ENCODE measurements at regions not wholly inside any gene's neighbourhood (a gene's known extent, or its start where the extent isn't known, plus 50 kb on each side); places are given as distances from the start of the nearest gene placed in this dataset.
A peak's percentile ranks its signal among the peaks of the same experiment; 100 is the strongest.

DNA sequence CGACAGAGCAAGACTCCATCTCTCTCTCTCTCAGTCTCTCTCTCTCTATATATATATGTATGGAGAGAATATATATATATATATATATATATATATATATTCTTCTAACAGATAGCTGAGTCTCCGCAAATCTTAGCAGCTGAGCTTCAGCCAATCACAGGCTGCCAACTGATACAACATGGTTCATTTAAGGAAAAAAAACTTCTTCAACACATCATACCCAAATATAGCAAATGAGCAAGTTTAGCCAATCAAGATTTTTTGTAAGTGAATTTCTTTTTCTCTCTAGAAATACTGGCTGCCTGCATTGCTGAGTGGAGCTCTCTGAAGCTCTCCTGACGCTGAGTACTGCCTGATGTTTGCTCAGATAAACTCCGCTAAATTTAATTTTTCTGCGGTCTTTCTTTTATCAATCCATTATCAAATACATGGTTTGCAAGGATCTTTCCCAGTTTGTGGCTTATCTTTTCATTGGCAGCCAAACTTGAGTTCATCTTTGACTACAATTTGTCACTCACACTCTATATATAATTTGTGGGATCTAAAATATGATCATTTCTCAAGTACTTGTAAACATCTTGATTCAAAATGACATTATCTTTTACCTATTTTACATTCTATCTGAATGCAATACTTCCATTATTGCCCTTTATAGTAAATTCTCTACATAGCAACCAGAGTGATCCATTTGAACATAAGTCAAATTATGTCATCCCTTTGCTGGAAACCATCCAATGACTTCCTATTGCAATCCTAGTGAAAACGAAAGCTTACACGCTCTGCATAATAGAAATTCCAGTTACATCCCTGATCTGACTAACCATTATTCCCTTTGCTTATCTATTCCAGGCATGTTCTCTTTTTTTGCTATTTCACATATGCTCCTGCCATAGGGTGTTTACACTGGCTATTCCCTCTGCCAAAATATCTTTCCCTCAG is 2131.7 kb downstream of the MRPL39 start:
- DNase-seq = no peak

DNA sequence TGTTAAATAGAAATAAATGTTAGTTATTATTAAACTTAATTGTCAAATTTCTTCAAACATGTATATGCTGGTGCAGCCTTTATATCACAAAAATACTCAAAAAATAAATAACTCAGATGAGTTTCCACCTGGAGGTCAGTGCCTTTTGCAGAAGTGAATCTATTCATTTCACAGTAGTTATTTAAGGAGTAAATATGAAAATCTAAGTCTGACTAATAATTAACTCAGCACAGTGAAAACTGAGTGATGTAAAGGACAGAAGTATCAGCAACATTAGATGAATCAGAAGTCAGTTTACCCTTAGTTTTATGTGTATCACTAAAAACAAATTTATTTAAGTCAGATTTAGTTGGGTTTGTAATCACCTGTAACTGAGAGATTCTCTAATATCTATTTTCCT is 2135.4 kb downstream of the MRPL39 start:
- Histone ChIP-seq H3K4me1 (ENCODE audit: insufficient read depth, low read length) (no peaks in the 10 kb centered on the region), H3K36me3 (ENCODE audit: insufficient read depth, low read length) (no peaks in the 10 kb centered on the region), H3K4me3 (ENCODE audit: low read length in 2 of 2) (no peak overlapping the region), H3K27ac (ENCODE audit: low read depth, low read length) (no peak overlapping the region), H3K9me3 (ENCODE audit: control insufficient read depth in 1 of 2, low read length in 2 of 2) (no peaks in the 10 kb centered on the region), H3K27me3 (ENCODE audit: insufficient read depth, low read length) (no peaks in the 10 kb centered on the region)
- no peak for DNase-seq
- Mint-ChIP-seq H3K36me3 (no peaks in the 10 kb centered on the region), H3K9me3 (peaks cover 0 to 4% (median 1%) of the 10 kb centered on the region in 8 donors), H3K27me3 (no peaks in the 10 kb centered on the region), H3K27ac (no peak overlapping the region), H3K4me1 (no peaks in the 10 kb centered on the region), H3K4me3 (no peak overlapping the region)
- ChIA-PET CTCF (ENCODE audit: partially characterized antibody) (no interaction called here), POLR2A (ENCODE audit: partially characterized antibody) (no interaction called here)
- intact Hi-C loops (cut with micrococcal nuclease) = no loop called here

More for the DNA sequence above, 2131.7 kb downstream of the MRPL39 start:
- CTCF ChIA-PET (ENCODE audit: partially characterized antibody) = no interaction called here
- Histone ChIP-seq H3K27ac (ENCODE audit: low read depth, low read length) (no peak overlapping the region), H3K9me3 (ENCODE audit: control insufficient read depth in 1 of 2, low read length in 2 of 2) (no peaks in the 10 kb centered on the region), H3K27me3 (ENCODE audit: insufficient read depth, low read length) (no peaks in the 10 kb centered on the region), H3K4me3 (ENCODE audit: low read length in 2 of 2) (no peak overlapping the region), H3K4me1 (ENCODE audit: insufficient read depth, low read length) (no peaks in the 10 kb centered on the region), H3K36me3 (ENCODE audit: insufficient read depth, low read length) (no peaks in the 10 kb centered on the region)
- H3K4me1 Mint-ChIP-seq = no peaks in the 10 kb centered on the region
- H3K27ac Mint-ChIP-seq = no peak overlapping the region
- no peaks in the 10 kb centered on the region for H3K36me3 Mint-ChIP-seq
- intact Hi-C loops (cut with micrococcal nuclease) = no loop called here
- POLR2A ChIA-PET (ENCODE audit: partially characterized antibody) = no interaction called here
- H3K9me3 Mint-ChIP-seq = peaks cover 0 to 4% (median 0%) of the 10 kb centered on the region in 8 donors
- no peaks in the 10 kb centered on the region for H3K27me3 Mint-ChIP-seq
- no peak overlapping the region for H3K4me3 Mint-ChIP-seq

DNA sequence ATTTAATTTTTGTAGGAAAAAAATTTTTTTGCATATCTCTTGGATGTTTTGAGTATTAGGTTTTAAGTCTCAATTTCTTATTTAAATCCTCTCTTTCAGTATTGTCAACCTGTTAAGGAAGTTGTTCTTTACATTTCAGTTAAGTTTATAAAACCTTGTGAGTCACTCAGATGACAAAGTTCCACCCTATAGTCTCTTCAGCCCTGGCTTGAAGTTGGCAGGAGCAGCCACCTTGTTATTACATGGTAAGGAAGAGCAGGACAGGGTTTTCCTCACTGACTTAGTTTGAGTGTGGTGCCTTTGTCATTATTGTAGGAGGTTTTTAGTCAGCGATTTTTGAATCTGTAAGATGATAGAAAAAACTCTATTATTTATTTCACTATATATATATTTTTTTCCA is 2143.9 kb downstream of the MRPL39 start:
- no peak overlapping the region for H3K27ac ChIP-seq (ENCODE audit: low read depth, low read length)
- ChIA-PET CTCF (ENCODE audit: partially characterized antibody) (no interaction called here), POLR2A (ENCODE audit: partially characterized antibody) (no interaction called here)
- H3K9me3 ChIP-seq (ENCODE audit: control insufficient read depth in 1 of 2, low read length in 2 of 2) = no peaks in the 10 kb centered on the region
- DNase-seq = no peak
- Mint-ChIP-seq H3K36me3 (no peaks in the 10 kb centered on the region), H3K9me3 (peaks cover 0 to 8% (median 5%) of the 10 kb centered on the region in 8 donors), H3K27me3 (no peaks in the 10 kb centered on the region), H3K4me1 (no peaks in the 10 kb centered on the region), H3K27ac (no peak overlapping the region), H3K4me3 (no peak overlapping the region)
- intact Hi-C loops (cut with micrococcal nuclease) = no loop called here
- no peaks in the 10 kb centered on the region for H3K27me3 ChIP-seq (ENCODE audit: insufficient read depth, low read length)
- no peaks in the 10 kb centered on the region for H3K36me3 ChIP-seq (ENCODE audit: insufficient read depth, low read length)
- H3K4me3 ChIP-seq (ENCODE audit: low read length in 2 of 2) = no peak overlapping the region
- no peaks in the 10 kb centered on the region for H3K4me1 ChIP-seq (ENCODE audit: insufficient read depth, low read length)

DNA sequence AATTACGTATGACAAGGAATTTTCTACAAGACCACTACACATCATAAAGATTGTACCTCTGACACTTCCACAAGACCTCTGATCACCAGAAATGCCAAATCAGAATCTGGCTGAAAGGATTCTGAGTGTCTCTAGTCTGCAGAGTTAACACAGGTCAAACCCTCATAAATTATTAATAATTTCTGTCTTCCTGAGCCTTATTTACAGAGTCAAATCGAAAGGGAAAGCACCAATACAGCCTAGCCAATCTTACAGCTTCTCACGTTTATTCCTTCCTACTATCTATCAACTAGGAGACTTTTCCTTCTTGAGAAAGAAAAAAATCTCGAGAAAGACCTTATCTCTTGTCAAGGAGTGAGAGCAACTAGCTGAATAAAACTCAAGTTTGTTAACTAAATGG is 2151.6 kb downstream of the MRPL39 start:
- intact Hi-C loops (cut with micrococcal nuclease) = no loop called here
- H3K4me1 Mint-ChIP-seq = no peaks in the 10 kb centered on the region
- POLR2A ChIA-PET (ENCODE audit: partially characterized antibody) = no interaction called here

DNA sequence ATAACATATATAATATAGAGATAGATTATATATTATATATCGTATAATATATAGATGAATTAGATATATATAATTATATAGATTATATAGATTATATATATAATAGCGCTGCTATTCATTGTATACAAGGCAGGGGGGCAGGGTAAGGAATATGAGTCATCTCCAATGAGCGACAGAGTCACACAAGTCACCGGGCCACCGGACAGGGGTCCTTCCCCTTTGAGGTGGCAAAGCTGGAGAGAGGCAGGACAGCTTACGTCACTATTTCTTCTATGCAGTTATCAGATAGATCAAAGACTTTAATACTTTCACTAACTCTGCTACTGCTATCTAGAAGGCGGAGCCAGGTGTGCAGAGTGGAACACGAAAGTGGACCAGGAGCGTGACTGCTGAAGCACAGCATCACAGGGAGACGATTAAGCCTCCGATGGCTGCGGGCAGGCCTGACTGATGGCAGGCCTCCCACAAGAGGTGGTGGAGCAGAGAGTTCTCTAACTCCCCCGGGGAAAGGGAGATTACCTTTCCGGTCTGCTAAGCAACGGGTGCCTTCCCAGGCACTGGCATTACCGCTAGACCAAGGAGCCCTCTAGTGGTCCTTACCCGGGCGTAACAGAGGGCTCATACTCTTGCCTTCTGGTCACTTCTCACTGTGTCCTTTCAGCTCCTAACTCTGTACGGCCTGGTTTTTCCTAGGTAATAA is 2154.7 kb downstream of the MRPL39 start:
- Histone ChIP-seq H3K4me1 (ENCODE audit: insufficient read depth, low read length) (no peaks in the 10 kb centered on the region), H3K36me3 (ENCODE audit: insufficient read depth, low read length) (no peaks in the 10 kb centered on the region), H3K9me3 (ENCODE audit: control insufficient read depth in 1 of 2, low read length in 2 of 2) (no peaks in the 10 kb centered on the region), H3K4me3 (ENCODE audit: low read length in 2 of 2) (no peak overlapping the region), H3K27ac (ENCODE audit: low read depth, low read length) (no peak overlapping the region), H3K27me3 (ENCODE audit: insufficient read depth, low read length) (no peaks in the 10 kb centered on the region)
- CTCF ChIA-PET (ENCODE audit: partially characterized antibody) = no interaction called here
- H3K4me1 Mint-ChIP-seq = no peaks in the 10 kb centered on the region
- no peak for DNase-seq
- POLR2A ChIA-PET (ENCODE audit: partially characterized antibody) = no interaction called here
- intact Hi-C loops (cut with micrococcal nuclease) = no loop called here
- peaks cover 0 to 11% (median 5%) of the 10 kb centered on the region in 8 donors for H3K9me3 Mint-ChIP-seq
- no peaks in the 10 kb centered on the region for H3K36me3 Mint-ChIP-seq
- H3K27ac Mint-ChIP-seq = no peak overlapping the region
- H3K4me3 Mint-ChIP-seq = peak overlapping the region in 2 of 8 donors; percentile 17 to 36
- no peaks in the 10 kb centered on the region for H3K27me3 Mint-ChIP-seq

More for the DNA sequence above, 2151.6 kb downstream of the MRPL39 start:
- Mint-ChIP-seq H3K9me3 (peaks cover 0 to 9% (median 4%) of the 10 kb centered on the region in 8 donors), H3K27ac (no peak overlapping the region), H3K36me3 (no peaks in the 10 kb centered on the region), H3K27me3 (no peaks in the 10 kb centered on the region), H3K4me3 (no peak overlapping the region)
- no peak overlapping the region for H3K4me3 ChIP-seq (ENCODE audit: low read length in 2 of 2)
- no peaks in the 10 kb centered on the region for H3K4me1 ChIP-seq (ENCODE audit: insufficient read depth, low read length)
- no peaks in the 10 kb centered on the region for H3K36me3 ChIP-seq (ENCODE audit: insufficient read depth, low read length)
- CTCF ChIA-PET (ENCODE audit: partially characterized antibody) = no interaction called here
- H3K27ac ChIP-seq (ENCODE audit: low read depth, low read length) = no peak overlapping the region
- H3K9me3 ChIP-seq (ENCODE audit: control insufficient read depth in 1 of 2, low read length in 2 of 2) = no peaks in the 10 kb centered on the region
- no peaks in the 10 kb centered on the region for H3K27me3 ChIP-seq (ENCODE audit: insufficient read depth, low read length)
- DNase-seq = no peak

DNA sequence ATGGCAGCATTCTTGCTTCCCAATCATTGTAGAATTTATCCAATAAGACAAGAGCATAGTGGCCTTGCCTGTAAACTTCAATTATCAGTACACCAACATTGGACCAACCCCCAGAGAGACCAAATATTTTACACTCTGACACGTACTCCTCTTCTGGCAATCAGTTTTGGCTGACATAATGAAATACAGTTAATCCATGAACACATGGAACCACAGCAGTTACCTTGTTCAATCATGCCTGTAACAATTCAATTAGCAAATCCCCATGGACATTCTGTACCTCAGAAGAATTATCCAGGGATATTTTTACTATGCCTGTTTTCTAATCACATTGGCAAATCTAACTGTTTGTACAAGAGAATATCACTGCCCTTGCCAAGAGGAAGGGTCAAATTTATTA is 2162.0 kb downstream of the MRPL39 start:
- intact Hi-C loops (cut with micrococcal nuclease) = no loop called here
- no peaks in the 10 kb centered on the region for H3K27me3 ChIP-seq (ENCODE audit: insufficient read depth, low read length)
- no peaks in the 10 kb centered on the region for H3K4me1 ChIP-seq (ENCODE audit: insufficient read depth, low read length)
- Mint-ChIP-seq H3K27me3 (no peaks in the 10 kb centered on the region), H3K9me3 (peaks cover 0 to 8% (median 0%) of the 10 kb centered on the region in 8 donors), H3K36me3 (no peaks in the 10 kb centered on the region), H3K27ac (no peak overlapping the region), H3K4me3 (no peak overlapping the region), H3K4me1 (no peaks in the 10 kb centered on the region)
- H3K27ac ChIP-seq (ENCODE audit: low read depth, low read length) = no peak overlapping the region
- DNase-seq = no peak
- ChIA-PET CTCF (ENCODE audit: partially characterized antibody) (no interaction called here), POLR2A (ENCODE audit: partially characterized antibody) (no interaction called here)
- H3K9me3 ChIP-seq (ENCODE audit: control insufficient read depth in 1 of 2, low read length in 2 of 2) = no peaks in the 10 kb centered on the region
- H3K36me3 ChIP-seq (ENCODE audit: insufficient read depth, low read length) = no peaks in the 10 kb centered on the region
- no peak overlapping the region for H3K4me3 ChIP-seq (ENCODE audit: low read length in 2 of 2)

DNA sequence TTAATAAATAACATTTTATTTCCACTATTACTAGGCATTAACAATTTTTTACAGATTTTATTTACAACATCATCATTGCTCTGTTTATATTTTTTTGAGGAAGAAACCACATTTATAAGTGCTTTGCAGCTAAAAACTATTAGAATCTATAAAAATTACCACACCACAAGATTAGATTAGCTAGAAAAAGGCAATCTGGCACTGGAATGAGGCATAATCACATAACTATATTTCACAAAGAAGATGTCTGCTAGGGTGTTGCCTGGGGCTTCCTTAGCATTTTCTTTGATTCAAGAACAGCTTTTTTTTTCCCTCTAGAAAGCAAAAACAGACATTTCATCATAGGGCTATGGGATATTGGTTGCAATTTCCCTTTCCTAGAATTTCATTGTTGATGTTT is 2169.2 kb downstream of the MRPL39 start:
- POLR2A ChIA-PET (ENCODE audit: partially characterized antibody) = no interaction called here

More for the DNA sequence above, 2169.2 kb downstream of the MRPL39 start:
- no peaks in the 10 kb centered on the region for H3K9me3 ChIP-seq (ENCODE audit: control insufficient read depth in 1 of 2, low read length in 2 of 2)
- H3K27me3 ChIP-seq (ENCODE audit: insufficient read depth, low read length) = no peaks in the 10 kb centered on the region
- no peak overlapping the region for H3K27ac Mint-ChIP-seq
- intact Hi-C loops (cut with micrococcal nuclease) = no loop called here
- no peaks in the 10 kb centered on the region for H3K36me3 ChIP-seq (ENCODE audit: insufficient read depth, low read length)
- H3K9me3 Mint-ChIP-seq = peaks cover 0 to 7% (median 0%) of the 10 kb centered on the region in 8 donors
- no peaks in the 10 kb centered on the region for H3K36me3 Mint-ChIP-seq
- no peaks in the 10 kb centered on the region for H3K4me1 ChIP-seq (ENCODE audit: insufficient read depth, low read length)
- no peak overlapping the region for H3K4me3 ChIP-seq (ENCODE audit: low read length in 2 of 2)
- CTCF ChIA-PET (ENCODE audit: partially characterized antibody) = no interaction called here
- H3K27me3 Mint-ChIP-seq = no peaks in the 10 kb centered on the region
- no peak overlapping the region for H3K27ac ChIP-seq (ENCODE audit: low read depth, low read length)
- DNase-seq = no peak
- no peak overlapping the region for H3K4me3 Mint-ChIP-seq
- no peaks in the 10 kb centered on the region for H3K4me1 Mint-ChIP-seq

Data from CD4-positive, alpha-beta memory T cell (primary cell).